ENCODE measurements at regions not wholly inside any gene's neighbourhood (a gene's known extent, or its start where the extent isn't known, plus 50 kb on each side); places are given as distances from the start of the nearest gene placed in this dataset.

- no peaks in the 10 kb centered on the region for H3K27me3 Mint-ChIP-seq (ENCODE audit: insufficient read depth, low read depth, poor library complexity)
- Histone ChIP-seq H4K20me1 (replicated peaks; ENCODE audit: insufficient read depth) (no peaks in the 10 kb centered on the region), H3K4me3 (no peak overlapping the region), H3K79me2 (replicated peaks; ENCODE audit: insufficient read depth) (no peaks in the 10 kb centered on the region), H2AFZ (no peak overlapping the region), H3K27me3 (ENCODE audit: insufficient read depth) (no peaks in the 10 kb centered on the region), H3K36me3 (ENCODE audit: insufficient read depth) (no peaks in the 10 kb centered on the region), H3K9me2 (ENCODE audit: insufficient read depth) (peaks cover 17% of the 10 kb centered on the region; the same call in 1 of the 2 replicates), H3F3A (replicated peaks; ENCODE audit: low read depth) (no peaks in the 10 kb centered on the region), H3K27ac (ENCODE audit: low read depth) (no peak overlapping the region), H3K4me1 (ENCODE audit: insufficient read depth) (no peaks in the 10 kb centered on the region), H3K4me2 (no peak overlapping the region)
- H3K4me3 Mint-ChIP-seq: no peak overlapping the region
- no peaks in the 10 kb centered on the region for H3K36me3 Mint-ChIP-seq (ENCODE audit: low read depth)
- H3K27ac Mint-ChIP-seq: no peak overlapping the region
- TF ChIP-seq STAT1 (IDR thresholded peaks at IDR 0.05; ENCODE audit: unreplicated experiment) (no peak), JUNB (IDR thresholded peaks at IDR 0.05; ENCODE audit: unreplicated experiment) (no peak), ETS1 (IDR thresholded peaks at IDR 0.05) (no peak), EZH2 (IDR thresholded peaks at IDR 0.05; ENCODE audit: low read depth, unreplicated experiment) (no peak), EZH2phosphoT487 (IDR thresholded peaks at IDR 0.05; ENCODE audit: unreplicated experiment) (no peak), ZNF331 (CRISPR knock-in tag; IDR thresholded peaks at IDR 0.05; ENCODE audit: low read depth) (no peak), ZNF114 (CRISPR knock-in tag; IDR thresholded peaks at IDR 0.05) (no peak), ZNF462 (CRISPR knock-in tag; IDR thresholded peaks at IDR 0.05) (no peak)
- no peaks in the 10 kb centered on the region for H3K4me1 Mint-ChIP-seq
- no peak for DNase-seq (ENCODE audit: low spot score)
- no peak for ATAC-seq
- H3K9me3 Mint-ChIP-seq: no peaks in the 10 kb centered on the region
Observed at GRCh38 chr6:81475646-81476045, 276.8 kb downstream of the TENT5A start.

Data from GM23338 (cell line).